ENCODE measurements at regions not wholly inside any gene's neighbourhood (a gene's known extent, or its start where the extent isn't known, plus 50 kb on each side); places are given as distances from the start of the nearest gene placed in this dataset.

- DNase-seq (ENCODE audit: low read depth in 3 of 3), result no peak
These were observed 988.4 kb upstream of the TENM3 start for GRCh38 chr4:181254771-181255170.

DNA sequence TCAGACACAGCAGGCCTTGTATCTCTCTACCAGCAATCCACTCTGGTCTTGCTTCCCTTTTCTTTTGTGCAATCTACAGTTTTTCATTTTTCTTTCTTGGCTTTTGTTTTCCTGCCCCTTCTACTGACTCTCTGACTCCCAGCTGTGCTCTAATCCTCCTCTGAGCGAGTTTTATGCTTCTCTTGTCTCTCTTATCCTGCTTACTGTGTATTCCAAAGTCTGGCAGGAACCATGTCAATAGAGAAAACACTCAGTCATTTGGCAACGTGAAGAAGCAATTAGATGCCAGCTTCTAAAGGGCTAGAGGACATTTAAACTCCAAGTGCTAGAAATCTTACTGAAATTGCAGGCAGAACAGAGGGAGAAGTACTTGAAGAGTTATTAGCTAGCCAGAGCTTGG lies 984.6 kb upstream of the TENM3 start:
- DNase-seq (ENCODE audit: low read depth in 3 of 3), result no peak

GRCh38 chr4:181259081-181259709 lies 984.0 kb upstream of the TENM3 start:
- no peak for DNase-seq (ENCODE audit: low read depth in 3 of 3)

DNA sequence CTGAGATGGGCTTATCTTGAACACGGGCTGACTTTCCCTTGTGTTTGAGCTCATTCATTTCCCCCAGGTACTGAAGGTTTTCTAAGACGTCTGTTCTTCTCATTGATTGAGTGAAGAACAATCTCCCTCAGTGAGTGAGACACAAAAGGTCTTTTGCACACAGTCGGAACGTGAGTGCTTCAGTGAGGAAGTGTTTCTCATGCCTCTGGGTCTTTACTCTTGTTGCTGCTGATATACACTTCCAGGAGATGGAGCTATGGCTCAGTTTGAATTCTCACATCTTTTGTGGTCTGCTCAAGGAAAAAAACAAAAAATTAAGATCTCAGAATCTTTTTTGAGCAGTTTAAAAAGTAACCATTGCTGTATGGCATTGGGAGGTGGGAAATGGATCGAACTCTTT lies 981.9 kb upstream of the TENM3 start:
- DNase-seq (ENCODE audit: low read depth in 3 of 3), result no peak

DNA sequence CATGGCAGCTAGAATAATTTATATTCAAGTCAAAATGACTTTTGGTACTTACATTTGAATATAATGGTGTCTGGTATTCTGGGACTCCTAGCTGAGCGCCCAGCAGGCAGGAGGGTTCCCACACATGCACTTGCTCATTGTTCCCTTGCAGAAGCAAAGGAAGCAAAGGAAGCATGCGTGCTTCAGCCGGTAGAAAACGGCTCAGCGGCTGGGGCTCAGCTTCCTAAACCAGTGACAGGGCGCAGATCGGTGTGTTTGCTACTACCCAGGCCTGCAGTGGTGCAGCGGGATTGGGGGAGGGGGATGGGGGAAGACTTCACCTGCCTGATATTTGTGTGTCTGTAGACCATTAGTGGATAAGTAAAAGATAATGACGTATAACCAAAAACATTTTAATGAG lies 978.3 kb upstream of the TENM3 start:
- DNase-seq (ENCODE audit: low read depth in 3 of 3), result no peak

- no peak for DNase-seq (ENCODE audit: low read depth in 3 of 3)
These were observed 977.8 kb upstream of the TENM3 start for GRCh38 chr4:181265370-181265769.

GRCh38 chr4:181271116-181271640 lies 972.0 kb upstream of the TENM3 start:
- no peak for DNase-seq (ENCODE audit: low read depth in 3 of 3)

DNA sequence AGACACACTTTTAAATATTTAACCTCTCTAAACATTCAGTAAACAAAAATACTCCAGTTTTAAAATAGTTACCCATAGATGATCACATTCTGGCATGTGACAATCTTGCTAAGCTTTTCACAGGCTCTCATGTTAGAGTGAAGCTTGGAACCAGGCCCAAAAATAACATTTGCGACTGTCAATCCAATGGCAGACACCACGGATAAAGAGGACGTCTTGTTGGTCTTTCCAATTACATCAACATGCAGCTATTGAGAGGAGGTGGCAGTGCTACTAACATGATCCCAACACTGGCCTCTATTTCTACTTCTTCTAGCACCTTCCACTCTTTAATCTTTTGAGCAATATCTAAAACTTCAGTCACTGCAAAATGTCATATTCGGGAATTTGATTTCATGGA lies 970.8 kb upstream of the TENM3 start:
- DNase-seq (ENCODE audit: low read depth in 3 of 3), result no peak

- DNase-seq (ENCODE audit: low read depth in 3 of 3), result no peak
These were observed 964.3 kb upstream of the TENM3 start for GRCh38 chr4:181278941-181279340.

DNA sequence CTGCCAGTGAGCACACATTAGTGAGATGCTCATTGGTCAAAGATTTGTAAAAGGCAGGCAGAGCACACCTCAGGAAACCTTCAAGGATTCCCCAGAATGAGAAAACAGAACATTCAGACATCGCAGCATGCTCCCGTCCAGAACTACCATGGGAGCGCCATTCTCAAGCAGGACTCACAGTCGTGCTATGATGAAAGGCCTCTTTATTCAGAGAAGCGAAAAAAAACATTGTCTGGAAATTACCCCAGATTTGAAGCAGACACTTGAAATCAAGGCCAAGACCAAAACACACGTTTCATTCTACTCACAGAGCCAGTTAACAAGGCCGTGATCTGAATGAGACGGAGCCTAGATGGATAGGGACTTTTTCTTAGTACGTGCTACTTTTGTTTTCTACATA lies 961.8 kb upstream of the TENM3 start:
- no peak for DNase-seq (ENCODE audit: low read depth in 3 of 3)

DNA sequence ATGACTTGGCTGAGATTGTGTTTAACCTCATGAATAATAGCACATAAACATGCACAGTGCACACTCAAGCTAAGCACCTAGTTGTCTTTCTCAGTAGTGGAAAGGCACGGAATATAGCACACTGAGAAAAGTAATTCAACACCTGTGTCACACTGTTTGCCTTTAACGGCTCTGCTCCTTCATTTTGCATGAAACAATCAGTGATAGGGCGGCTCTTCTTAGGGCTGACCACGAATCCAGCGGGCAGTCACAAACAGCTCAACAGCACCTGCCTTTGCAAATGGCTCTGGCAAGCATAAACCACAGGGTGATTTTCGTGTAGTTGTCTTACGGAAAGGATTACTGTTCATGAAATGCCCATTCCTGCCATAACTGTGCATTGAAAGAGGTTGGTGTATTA lies 954.0 kb upstream of the TENM3 start:
- DNase-seq (ENCODE audit: low read depth in 3 of 3), result no peak

DNA sequence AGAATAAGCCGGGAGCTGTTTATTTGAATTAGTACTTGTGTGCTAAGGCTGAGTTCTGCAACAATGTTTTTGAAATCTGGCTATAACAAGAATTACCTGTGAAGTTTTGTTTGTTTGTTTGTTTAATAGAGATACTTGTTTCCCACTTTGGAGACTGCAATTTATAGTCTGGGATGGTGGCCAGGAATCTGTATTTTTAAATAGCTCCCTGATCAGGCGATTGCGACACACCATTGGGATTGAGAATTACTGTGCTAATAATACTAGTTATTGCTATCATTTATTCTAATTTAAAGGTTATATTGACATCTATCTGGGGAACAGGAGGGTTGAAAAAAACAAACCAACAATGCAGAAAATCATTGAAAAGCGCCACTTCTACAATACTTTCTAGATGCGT lies 951.6 kb upstream of the TENM3 start:
- no peak for DNase-seq (ENCODE audit: low read depth in 3 of 3)

GRCh38 chr4:181293014-181293413 lies 950.2 kb upstream of the TENM3 start:
- DNase-seq (ENCODE audit: low read depth in 3 of 3), result no peak

- no peak for DNase-seq (ENCODE audit: low read depth in 3 of 3)
These were observed 949.7 kb upstream of the TENM3 start for GRCh38 chr4:181293541-181293940.

DNA sequence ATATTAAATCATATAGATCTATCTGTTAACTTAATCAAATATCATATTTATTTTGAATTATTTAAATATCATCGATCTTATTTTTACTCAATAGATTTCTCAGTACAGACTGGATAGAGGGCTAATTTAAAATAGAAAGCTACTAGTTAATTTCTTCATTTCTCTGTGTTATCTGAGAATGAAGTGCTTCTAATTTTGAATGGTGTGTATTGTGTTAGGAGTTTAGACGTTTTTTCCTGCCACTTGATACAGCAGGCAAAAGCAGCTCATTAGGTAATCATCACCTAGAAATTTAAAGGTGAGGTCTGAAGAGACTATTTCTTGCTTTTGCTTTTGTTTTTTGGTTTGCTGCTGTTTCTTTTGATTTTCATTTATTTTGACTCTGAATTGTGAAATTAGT lies 948.8 kb upstream of the TENM3 start:
- no peak for DNase-seq (ENCODE audit: low read depth in 3 of 3)

DNA sequence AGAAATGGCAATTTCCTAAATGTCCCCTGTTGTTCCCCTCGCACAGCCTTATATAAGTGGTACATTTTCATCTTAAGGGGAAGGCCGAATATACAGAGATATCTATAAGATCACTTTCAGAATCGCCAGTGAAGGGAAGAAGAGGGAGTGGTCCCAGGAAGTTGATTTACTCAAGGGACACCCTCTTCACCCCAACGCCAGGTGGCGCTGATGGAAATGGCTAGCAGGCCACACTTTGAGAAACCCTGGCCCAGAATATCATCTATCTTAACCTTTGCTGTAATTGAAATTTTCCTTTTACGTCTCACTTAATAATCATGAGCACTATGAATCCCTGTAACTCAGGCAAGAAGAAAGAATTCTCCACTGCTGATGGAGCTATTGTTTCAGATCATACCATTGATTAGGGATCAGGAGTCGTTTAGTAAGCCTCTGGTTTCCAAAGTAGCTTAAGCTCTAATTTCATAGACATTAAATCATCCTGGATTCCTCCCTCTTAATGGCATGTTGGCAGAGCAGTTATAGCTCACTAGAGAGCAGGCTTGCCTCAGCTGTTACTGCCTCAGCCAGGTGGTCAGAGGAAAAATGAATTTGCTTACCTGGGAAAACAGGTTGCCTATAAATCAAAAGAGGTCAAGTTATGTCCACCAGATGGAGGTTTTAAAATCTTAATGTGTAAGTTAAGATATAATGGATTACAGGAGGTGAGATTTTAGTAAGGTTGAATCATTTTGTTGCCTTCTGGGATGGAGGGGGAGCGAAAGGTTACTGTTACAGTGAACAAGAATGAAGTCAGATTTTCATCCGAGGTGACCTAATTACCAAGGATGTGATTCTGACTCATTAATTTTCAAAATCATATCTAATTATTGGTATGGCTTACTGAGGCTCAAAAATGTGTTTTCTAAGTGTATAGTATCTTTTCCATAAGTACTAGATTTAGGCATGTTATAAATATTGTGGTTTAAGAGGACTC lies 941.2 kb upstream of the TENM3 start:
- no peak for DNase-seq (ENCODE audit: low read depth in 3 of 3)

DNA sequence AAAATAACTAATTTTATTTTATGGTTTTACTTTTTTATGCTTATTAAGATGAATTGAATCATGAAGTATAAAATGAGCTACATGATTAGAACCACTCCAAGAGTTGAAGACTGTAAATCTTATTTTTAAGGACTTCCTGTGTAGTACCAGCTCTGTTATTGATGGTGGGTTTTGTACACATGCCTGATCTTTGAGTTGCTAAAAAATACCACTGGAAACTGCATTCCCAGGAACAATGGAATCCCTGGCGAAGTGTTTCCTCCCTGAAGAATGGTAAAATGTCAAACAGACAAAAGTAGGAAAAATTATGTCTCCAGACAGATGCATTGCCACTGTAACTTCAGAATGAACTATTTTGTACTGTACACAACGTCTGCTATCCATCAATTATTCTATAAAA lies 935.4 kb upstream of the TENM3 start:
- no peak for DNase-seq (ENCODE audit: low read depth in 3 of 3)

DNA sequence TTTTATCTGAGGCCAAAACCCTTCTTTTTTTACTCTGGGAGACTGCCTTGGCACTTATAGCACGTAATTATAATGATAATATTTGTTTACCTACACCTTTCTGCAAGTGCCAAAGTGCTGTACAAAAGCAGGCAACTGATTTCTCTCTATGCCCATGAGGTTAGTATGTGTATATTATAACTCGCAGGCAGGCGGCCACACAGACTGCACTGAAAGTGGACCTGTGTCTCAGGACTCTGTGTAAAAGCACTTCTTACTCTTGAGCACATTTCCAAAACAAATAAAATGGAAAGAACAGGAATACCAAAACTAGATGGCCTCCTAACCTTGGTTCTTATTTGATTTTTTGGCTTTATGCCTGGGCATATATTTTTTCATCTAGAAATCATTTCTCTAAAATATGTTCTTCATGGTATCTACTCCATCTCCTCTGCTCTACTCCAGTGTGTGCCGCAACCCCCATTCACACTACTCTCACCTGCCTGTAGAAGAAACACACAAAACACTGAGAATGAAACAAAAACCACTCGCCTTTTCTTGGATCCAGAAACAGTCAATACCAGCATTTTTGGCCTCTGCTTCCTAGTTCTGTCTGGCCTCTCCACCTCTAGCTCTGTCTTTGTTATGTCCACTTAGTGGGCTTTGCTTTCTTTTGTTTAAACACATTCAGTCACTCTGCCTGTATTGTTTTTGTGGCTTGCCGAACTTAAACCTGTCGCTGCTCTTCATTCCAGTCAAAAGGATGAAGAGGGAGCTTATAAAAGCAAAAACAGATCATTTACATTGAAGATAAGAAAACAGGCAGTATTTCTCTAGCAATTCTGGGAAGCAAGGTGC lies 934.5 kb upstream of the TENM3 start:
- no peak for DNase-seq (ENCODE audit: low read depth in 3 of 3)

GRCh38 chr4:181312066-181312465 lies 931.1 kb upstream of the TENM3 start:
- DNase-seq (ENCODE audit: low read depth in 3 of 3), result no peak

DNA sequence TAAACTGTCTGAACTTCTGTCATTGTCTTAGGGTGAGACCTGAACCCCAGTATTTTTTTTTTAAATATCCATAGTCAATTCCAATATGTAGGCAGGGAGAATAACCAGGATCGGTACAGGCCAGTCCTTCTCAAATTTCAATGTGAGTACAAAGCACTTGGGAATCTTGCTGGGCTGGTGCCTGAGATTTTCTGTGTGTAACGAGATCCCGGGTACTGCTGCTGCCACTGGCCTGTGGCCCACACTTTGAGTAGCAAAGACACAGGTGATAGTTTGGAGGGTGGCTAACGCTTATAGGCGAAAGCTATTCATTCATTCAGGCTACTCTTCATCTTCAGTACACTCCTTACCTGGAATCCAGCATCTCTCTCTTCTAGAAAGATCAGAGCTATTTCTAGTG lies 923.6 kb upstream of the TENM3 start:
- DNase-seq (ENCODE audit: low read depth in 3 of 3), result no peak

DNA sequence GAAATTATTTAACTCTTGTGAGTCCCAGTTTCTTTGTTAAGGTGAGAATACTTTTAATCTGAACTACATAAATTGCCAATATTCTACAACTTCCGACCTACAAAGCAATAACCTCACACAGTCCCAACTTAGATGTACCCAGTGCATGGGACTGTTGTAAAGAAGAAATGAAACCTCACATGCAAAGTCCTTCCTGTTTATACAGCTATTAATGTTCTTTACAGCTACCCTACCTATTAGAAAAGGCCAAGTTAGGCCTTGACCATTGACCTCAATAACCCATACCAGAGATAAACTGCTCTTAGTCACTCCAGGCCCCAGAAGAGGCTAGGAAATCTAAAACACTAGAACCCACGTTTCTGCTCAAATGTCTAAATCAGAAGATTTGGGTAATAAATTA lies 920.1 kb upstream of the TENM3 start:
- DNase-seq (ENCODE audit: low read depth in 3 of 3), result no peak

DNA sequence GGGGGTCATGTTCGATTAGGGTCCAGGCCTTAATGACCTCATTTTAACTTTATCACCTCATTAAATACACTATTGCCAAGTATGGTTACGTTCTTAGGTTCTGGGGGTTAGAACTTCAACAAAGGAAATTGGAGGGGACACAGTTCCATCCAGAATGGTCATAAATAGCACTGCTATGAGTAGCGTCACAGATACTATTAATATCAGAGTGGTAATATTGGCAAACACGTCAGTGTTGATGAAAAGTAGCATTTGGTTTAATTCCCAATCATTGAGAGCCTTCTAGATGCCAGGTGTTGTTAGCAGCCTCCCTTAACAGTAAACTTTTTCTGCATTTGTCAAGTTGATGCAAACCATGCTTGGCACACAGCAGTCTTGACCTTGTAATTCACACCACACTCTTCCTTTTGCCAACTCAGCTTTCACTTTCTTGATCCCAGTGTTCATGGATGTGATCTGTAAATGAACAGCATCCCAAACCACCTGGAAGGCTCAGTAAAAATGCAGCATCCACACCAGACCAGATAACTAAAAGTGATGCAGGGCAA lies 912.5 kb upstream of the TENM3 start:
- DNase-seq (ENCODE audit: low read depth in 3 of 3), result no peak
